Bronchial epithelial cell (primary cell): ENCODE measurements at regions not wholly inside any gene's neighbourhood (a gene's known extent, or its start where the extent isn't known, plus 50 kb on each side); places are given as distances from the start of the nearest gene placed in this dataset.

Experiments used
- DNase-seq: peaks from one replicate; pipeline ENCODE4 v3.0.0-alpha.2; 2010; ENCODE audit warnings: low read depth
- FAIRE-seq: peaks from 2 replicates; lab custom pipeline; 2011; peaks lifted over from hg19 to GRCh38; lab: Jason Lieb, UNC
- H3K27me3 ChIP-seq: 2 replicates; pipeline ENCODE4 v1.5.1; 2011; ENCODE audit warnings: low read length; ENCODE audit not compliant: control insufficient read depth, insufficient read depth
- H3K36me3 ChIP-seq: 2 replicates; pipeline ENCODE4 v1.5.1; 2011; ENCODE audit warnings: low read length; ENCODE audit not compliant: control insufficient read depth, insufficient read depth
- H3K4me3 ChIP-seq: 2 replicates; pipeline ENCODE4 v1.5.1; 2011; ENCODE audit warnings: mild to moderate bottlenecking, low read depth, low read length, control low read depth
- CTCF ChIP-seq: IDR thresholded peaks from 2 replicates; pipeline ENCODE4 v1.5.1; 2011; ENCODE audit warnings: mild to moderate bottlenecking, moderate library complexity, low read length, control low read depth, inconsistent platforms; ENCODE audit not compliant: insufficient read depth, severe bottlenecking

GRCh38 chr6:92762443-92763273, 656.7 kb downstream of the EPHA7 start:
- no peak for FAIRE-seq

GRCh38 chr6:92759178-92759577, 660.2 kb downstream of the EPHA7 start:
- Histone ChIP-seq H3K27me3 (no peaks in the 10 kb centered on the region), H3K4me3 (no peak overlapping the region), H3K36me3 (no peaks in the 10 kb centered on the region)
- TF ChIP-seq CTCF = no peak
- no peak for DNase-seq
- FAIRE-seq = no peak

More at GRCh38 chr6:92762443-92763273, 656.7 kb downstream of the EPHA7 start:
- Histone ChIP-seq H3K4me3 (no peak overlapping the region), H3K27me3 (peaks cover 1% of the 10 kb centered on the region), H3K36me3 (no peaks in the 10 kb centered on the region)
- peak; percentile 89 for DNase-seq
- no peak for TF ChIP-seq CTCF

GRCh38 chr6:92757925-92758324, 661.4 kb downstream of the EPHA7 start:
- TF ChIP-seq CTCF = no peak
- H3K27me3 ChIP-seq = no peaks in the 10 kb centered on the region
- no peak overlapping the region for H3K4me3 ChIP-seq
- H3K36me3 ChIP-seq = no peaks in the 10 kb centered on the region
- DNase-seq (no peak), FAIRE-seq (no peak)

GRCh38 chr6:92756912-92757311, 662.4 kb downstream of the EPHA7 start:
- FAIRE-seq = no peak
- no peak for TF ChIP-seq CTCF
- H3K36me3 ChIP-seq = no peaks in the 10 kb centered on the region
- no peaks in the 10 kb centered on the region for H3K27me3 ChIP-seq
- peak; percentile 96 for DNase-seq
- H3K4me3 ChIP-seq = no peak overlapping the region

GRCh38 chr6:92753956-92754355, 665.4 kb downstream of the EPHA7 start:
- no peak for TF ChIP-seq CTCF
- Histone ChIP-seq H3K36me3 (no peaks in the 10 kb centered on the region), H3K4me3 (no peak overlapping the region), H3K27me3 (no peaks in the 10 kb centered on the region)
- no peak for DNase-seq
- no peak for FAIRE-seq
